HepG2 (cell line): ENCODE measurements at regions not wholly inside any gene's neighbourhood (a gene's known extent, or its start where the extent isn't known, plus 50 kb on each side); places are given as distances from the start of the nearest gene placed in this dataset.

Experiments
- ARID5B ChIP-seq: IDR thresholded peaks from 2 replicates; pipeline ENCODE4 v1.4.0; 2020; ENCODE audit warnings: mild to moderate bottlenecking, missing genetic modification reagents
- ASH2L ChIP-seq: fragments of 300-600, 200-600 bp; sonication (generic); IDR thresholded peaks from 2 replicates; pipeline ENCODE4 v1.7.0; 2017; ENCODE audit warnings: low read depth, mild to moderate bottlenecking, moderate library complexity, mixed read lengths, low read length; ENCODE audit not compliant: insufficient read length
- HMGXB4 ChIP-seq, 2 experiments: sonication (generic) in 1 of 2; formaldehyde crosslinking in 1 of 2; IDR thresholded peaks; 2 replicates each; pipeline versions ENCODE4 v1.4.0 to v1.6.1; 2018 to 2020; ENCODE audit warnings: missing genetic modification reagents in 2 of 2, borderline replicate concordance in 1 of 2, low read depth in 1 of 2, mild to moderate bottlenecking in 1 of 2, missing biosample characterization in 1 of 2
- REPIN1 ChIP-seq: sonication (generic); formaldehyde crosslinking; IDR thresholded peaks from 2 replicates; pipeline ENCODE4 v1.8.0; 2022; ENCODE audit warnings: missing genetic modification reagents, low read depth, mild to moderate bottlenecking, borderline replicate concordance
- SALL1 ChIP-seq: sonication (generic); formaldehyde crosslinking; IDR thresholded peaks from 2 replicates; pipeline ENCODE4 v1.8.0; 2022; ENCODE audit warnings: mild to moderate bottlenecking, missing genetic modification reagents
- SAP130 ChIP-seq: IDR thresholded peaks from 2 replicates; pipeline ENCODE4 v1.6.1; 2016; ENCODE audit warnings: low read depth
- SKIL ChIP-seq: sonication (generic); formaldehyde crosslinking; IDR thresholded peaks from 2 replicates; pipeline ENCODE4 v1.8.0; 2022; ENCODE audit warnings: missing genetic modification reagents, mild to moderate bottlenecking, moderate library complexity, borderline replicate concordance
- SOX6 ChIP-seq, 2 experiments: fragments of 450-650 bp in 1 of 2; sonication (generic) in 1 of 2; formaldehyde crosslinking in 1 of 2; IDR thresholded peaks; 2 replicates each; pipeline versions ENCODE4 v1.4.0 to v1.6.1; 2017 to 2020; ENCODE audit warnings: antibody characterized with exemption in 1 of 2, mild to moderate bottlenecking in 1 of 2, missing genetic modification reagents in 1 of 2
- TEAD2 ChIP-seq: sonication (generic); formaldehyde crosslinking; IDR thresholded peaks from 2 replicates; pipeline ENCODE4 v1.9.0; 2021; ENCODE audit warnings: missing genetic modification reagents
- ZHX2 ChIP-seq, 2 experiments: sonication (generic) in 1 of 2; formaldehyde crosslinking in 1 of 2; IDR thresholded peaks; 2 replicates each; pipeline versions ENCODE4 v1.6.1 to v1.9.0; 2014 to 2022; ENCODE audit warnings: antibody characterized with exemption in 1 of 2, borderline replicate concordance in 1 of 2, inconsistent platforms in 1 of 2, low read depth in 1 of 2, missing genetic modification reagents in 1 of 2
- ZNF121 ChIP-seq: sonication (generic); formaldehyde crosslinking; IDR thresholded peaks from 2 replicates; pipeline ENCODE4 v1.5.0; 2020; ENCODE audit warnings: mild to moderate bottlenecking, missing genetic modification reagents
- ZNF160 ChIP-seq: sonication (generic); formaldehyde crosslinking; IDR thresholded peaks from 2 replicates; pipeline ENCODE4 v1.8.0; 2022; ENCODE audit warnings: mild to moderate bottlenecking, inconsistent platforms, missing genetic modification reagents
- ZNF484 ChIP-seq: sonication (generic); formaldehyde crosslinking; IDR thresholded peaks from 2 replicates; pipeline ENCODE4 v1.5.1; 2020; ENCODE audit warnings: mild to moderate bottlenecking, low read depth, missing genetic modification reagents, borderline replicate concordance
- ZNF558 ChIP-seq: sonication (generic); formaldehyde crosslinking; IDR thresholded peaks from 2 replicates; pipeline ENCODE4 v1.9.0; 2022; ENCODE audit warnings: mild to moderate bottlenecking, missing genetic modification reagents, borderline replicate concordance
- ZNF720 ChIP-seq: sonication (generic); formaldehyde crosslinking; IDR thresholded peaks from 2 replicates; pipeline ENCODE4 v1.4.0; 2020; ENCODE audit warnings: missing genetic modification reagents

GRCh38 chr12:115387467-115387901, 703.5 kb upstream of the TBX3 start (continued):
- TF ChIP-seq ZHX2 (IDR thresholded peaks at IDR 0.05; ENCODE audit: low read depth) (no peak), ZHX2 (CRISPR knock-in tag; IDR thresholded peaks at IDR 0.05; ENCODE audit: borderline replicate concordance) (no peak), ASH2L (no peak), SALL1 (CRISPR knock-in tag) (0 out of 2 replicates have a peak, but pooled peaks have one; percentile 12), ZNF720 (no peak), ZNF160 (CRISPR knock-in tag) (no peak), ZNF484 (CRISPR knock-in tag) (no peak), TEAD2 (CRISPR knock-in tag) (no peak), HMGXB4 (CRISPR knock-in tag; IDR thresholded peaks at IDR 0.05; ENCODE audit: borderline replicate concordance in 1 of 2, low read depth in 1 of 2) (no peak), ARID5B (peak; percentile 49), ZNF558 (no peak), SOX6 (IDR thresholded peaks at IDR 0.05) (no peak), SOX6 (CRISPR knock-in tag; IDR thresholded peaks at IDR 0.05) (peak; percentile 47; the same call in 1 of the 2 replicates), REPIN1 (CRISPR knock-in tag) (no peak), ZNF121 (CRISPR knock-in tag) (no peak), SAP130 (peak; percentile 25; the same call in 1 of the 2 replicates), SKIL (CRISPR knock-in tag) (no peak)
